ENCODE measurements at regions not wholly inside any gene's neighbourhood (a gene's known extent, or its start where the extent isn't known, plus 50 kb on each side); places are given as distances from the start of the nearest gene placed in this dataset.

DNA sequence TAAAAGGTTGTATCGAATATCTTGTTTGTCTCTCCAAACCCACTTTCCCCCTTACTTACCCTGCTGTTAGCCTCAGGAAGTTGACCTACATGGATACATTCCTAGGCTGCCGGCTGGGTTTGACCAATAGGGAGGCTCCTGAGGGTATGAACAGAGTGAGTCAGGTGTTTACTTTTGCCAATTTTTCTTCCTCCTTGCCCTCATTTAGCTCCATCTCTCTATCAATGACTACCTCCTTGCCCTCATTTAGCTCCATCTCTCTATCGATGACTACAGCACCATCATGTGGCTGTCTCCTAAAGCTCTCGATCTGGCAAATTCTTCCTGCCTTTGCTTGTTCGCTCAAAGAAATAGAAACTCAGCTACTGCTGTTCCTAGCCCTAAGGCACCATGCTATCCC lies 571.9 kb upstream of the CRIM1 start:
- no peak for DNase-seq (ENCODE audit: low read depth, low spot score)
- TF ChIP-seq, protein P1, sequence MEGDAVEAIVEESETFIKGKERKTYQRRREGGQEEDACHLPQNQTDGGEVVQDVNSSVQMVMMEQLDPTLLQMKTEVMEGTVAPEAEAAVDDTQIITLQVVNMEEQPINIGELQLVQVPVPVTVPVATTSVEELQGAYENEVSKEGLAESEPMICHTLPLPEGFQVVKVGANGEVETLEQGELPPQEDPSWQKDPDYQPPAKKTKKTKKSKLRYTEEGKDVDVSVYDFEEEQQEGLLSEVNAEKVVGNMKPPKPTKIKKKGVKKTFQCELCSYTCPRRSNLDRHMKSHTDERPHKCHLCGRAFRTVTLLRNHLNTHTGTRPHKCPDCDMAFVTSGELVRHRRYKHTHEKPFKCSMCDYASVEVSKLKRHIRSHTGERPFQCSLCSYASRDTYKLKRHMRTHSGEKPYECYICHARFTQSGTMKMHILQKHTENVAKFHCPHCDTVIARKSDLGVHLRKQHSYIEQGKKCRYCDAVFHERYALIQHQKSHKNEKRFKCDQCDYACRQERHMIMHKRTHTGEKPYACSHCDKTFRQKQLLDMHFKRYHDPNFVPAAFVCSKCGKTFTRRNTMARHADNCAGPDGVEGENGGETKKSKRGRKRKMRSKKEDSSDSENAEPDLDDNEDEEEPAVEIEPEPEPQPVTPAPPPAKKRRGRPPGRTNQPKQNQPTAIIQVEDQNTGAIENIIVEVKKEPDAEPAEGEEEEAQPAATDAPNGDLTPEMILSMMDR (IDR thresholded peaks at IDR 0.05; ENCODE audit: insufficient read depth, low read length, missing control alignments): no peak
- CTCF ChIA-PET: no interaction called here
- H3K4me3 ChIP-seq (ENCODE audit: low read depth, low read length): no peak overlapping the region
- POLR2A ChIA-PET: no interaction called here

DNA sequence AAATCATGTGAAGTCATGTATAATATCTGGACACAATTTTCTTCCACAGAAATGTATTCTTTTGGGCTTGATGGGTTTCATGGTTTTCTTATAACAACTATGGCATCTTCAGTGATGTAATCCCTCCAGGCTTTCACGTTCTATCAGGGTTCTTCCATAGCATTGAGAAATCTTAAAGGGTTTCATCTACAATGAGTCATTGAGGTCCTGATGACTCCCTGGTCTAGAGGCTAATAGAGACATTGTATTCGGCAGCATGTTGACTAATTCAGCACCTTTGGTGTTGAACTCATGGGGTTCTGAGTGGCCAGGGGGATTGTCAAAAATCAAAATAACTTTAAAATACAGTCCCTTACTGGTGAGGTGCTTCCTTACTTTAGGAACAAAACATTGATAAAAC lies 614.0 kb upstream of the CRIM1 start:
- ChIA-PET POLR2A (no interaction called here), CTCF (no interaction called here)
- no peak for DNase-seq (ENCODE audit: low read depth, low spot score)
- H3K4me3 ChIP-seq (ENCODE audit: low read depth, low read length): no peak overlapping the region
- TF ChIP-seq, protein P1 (IDR thresholded peaks at IDR 0.05; ENCODE audit: insufficient read depth, low read length, missing control alignments): no peak

DNA sequence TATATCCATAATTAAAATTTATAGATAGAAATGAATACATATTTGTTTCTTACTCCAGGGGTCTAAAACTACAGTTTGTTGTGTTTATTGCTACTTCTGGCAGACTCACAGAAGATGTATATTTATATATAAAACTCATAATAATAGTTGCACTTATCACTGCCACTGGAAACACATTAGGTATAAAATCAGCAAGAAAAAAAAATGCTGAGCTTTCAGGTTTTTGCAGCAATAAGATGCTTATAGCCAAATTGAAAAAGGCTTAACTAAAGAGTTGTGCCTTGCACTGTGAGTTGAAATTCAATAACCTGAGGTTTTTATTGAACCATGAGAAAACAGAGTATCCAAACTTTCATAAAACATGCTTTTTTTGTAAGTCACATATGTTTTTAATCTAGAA lies 623.9 kb upstream of the CRIM1 start:
- TF ChIP-seq, protein P1 (IDR thresholded peaks at IDR 0.05; ENCODE audit: insufficient read depth, low read length, missing control alignments): no peak
- ChIA-PET POLR2A (no interaction called here), CTCF (no interaction called here)
- no peak overlapping the region for H3K4me3 ChIP-seq (ENCODE audit: low read depth, low read length)
- no peak for DNase-seq (ENCODE audit: low read depth, low spot score)

DNA sequence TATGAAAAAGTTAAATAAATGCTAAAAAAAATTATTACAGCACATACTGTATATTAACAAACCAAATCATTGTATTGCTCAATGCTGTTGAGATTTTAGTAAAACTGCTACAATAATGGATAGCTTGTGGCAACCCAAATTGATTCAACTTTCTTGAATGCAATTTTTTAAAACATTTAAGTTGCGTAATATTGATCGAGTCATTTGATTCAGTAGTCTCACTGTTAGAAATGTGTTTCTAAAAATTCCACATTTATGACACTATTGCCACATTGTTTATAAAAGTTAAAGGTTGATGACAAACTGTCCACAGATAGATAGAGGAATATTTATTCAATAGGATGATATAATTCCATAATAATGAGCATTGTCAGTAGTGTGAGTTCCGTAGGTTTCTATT lies 640.7 kb upstream of the CRIM1 start:
- TF ChIP-seq, protein P1 (IDR thresholded peaks at IDR 0.05; ENCODE audit: insufficient read depth, low read length, missing control alignments): no peak
- ChIA-PET CTCF (no interaction called here), POLR2A (no interaction called here)
- no peak for DNase-seq (ENCODE audit: low read depth, low spot score)
- no peak overlapping the region for H3K4me3 ChIP-seq (ENCODE audit: low read depth, low read length)

DNA sequence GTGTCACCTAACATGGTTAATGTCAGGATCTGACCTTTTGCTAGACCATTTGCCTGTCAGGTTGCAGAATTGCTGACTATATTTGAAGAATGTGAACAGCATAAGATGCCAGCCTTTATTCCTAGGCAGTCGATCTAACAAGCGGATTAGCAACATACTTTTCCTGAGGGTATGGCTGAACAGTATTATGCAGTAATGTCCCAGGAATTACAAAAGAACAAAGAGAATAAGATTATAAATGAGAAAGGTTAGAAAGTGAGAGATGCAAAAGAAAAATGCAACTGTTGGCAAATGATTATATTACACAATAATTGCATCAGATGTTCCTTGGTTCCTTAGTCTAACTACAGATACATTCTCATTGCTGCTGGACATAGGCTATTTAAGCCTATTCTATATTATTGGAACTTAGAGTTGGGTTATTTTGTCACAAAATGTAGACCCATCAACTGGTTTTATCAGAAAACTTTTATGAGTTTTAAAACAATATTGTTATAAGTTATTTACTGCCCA lies 647.1 kb upstream of the CRIM1 start:
- TF ChIP-seq, protein P1 (IDR thresholded peaks at IDR 0.05; ENCODE audit: insufficient read depth, low read length, missing control alignments): no peak
- no peak for DNase-seq (ENCODE audit: low read depth, low spot score)
- POLR2A ChIA-PET: no interaction called here
- CTCF ChIA-PET: no interaction called here
- H3K4me3 ChIP-seq (ENCODE audit: low read depth, low read length): no peak overlapping the region

DNA sequence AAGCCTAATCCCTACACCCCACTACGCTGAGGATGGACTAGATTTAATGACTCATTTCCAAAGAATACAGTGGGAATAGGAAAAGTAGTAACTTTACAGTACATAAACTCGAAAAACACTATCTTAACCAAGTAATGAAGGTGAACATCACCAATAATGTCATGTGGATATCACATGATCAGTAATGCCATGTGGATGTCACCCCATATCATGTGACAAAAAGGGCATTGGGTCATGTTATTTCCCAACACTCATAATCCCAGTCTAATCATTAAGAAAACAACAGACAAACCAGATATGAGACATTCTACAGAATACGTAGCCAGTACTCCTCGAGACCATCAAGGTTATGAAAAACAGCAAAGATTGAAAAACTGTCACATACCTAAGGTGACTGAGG lies 667.3 kb upstream of the CRIM1 start:
- ChIA-PET CTCF (no interaction called here), POLR2A (no interaction called here)
- TF ChIP-seq, protein P1 (IDR thresholded peaks at IDR 0.05; ENCODE audit: insufficient read depth, low read length, missing control alignments): no peak
- no peak for DNase-seq (ENCODE audit: low read depth, low spot score)
- H3K4me3 ChIP-seq (ENCODE audit: low read depth, low read length): no peak overlapping the region

Measured in AG04449 (cell line).